Activated naive CD4-positive, alpha-beta T cell treated with anti-CD3 and anti-CD28 coated beads for 36 hours (primary cell): ENCODE measurements at regions not wholly inside any gene's neighbourhood (a gene's known extent, or its start where the extent isn't known, plus 50 kb on each side); places are given as distances from the start of the nearest gene placed in this dataset.

Experiments used
- CTCF ChIA-PET: fragments of 350-600 bp; sonication (Branson Sonifier 250); formaldehyde crosslinking; loops from one replicate; lab custom pipeline; 2021; ENCODE audit warnings: antibody characterized with exemption; lab: Charles Lee
- DNase-seq: peaks from one replicate; pipeline ENCODE4 v3.0.0-alpha.2; 2020
- H3K27ac Mint-ChIP-seq: one replicate; pipeline ENCODE4 v1.8.0; 2021; ENCODE audit warnings: mild to moderate bottlenecking, mixed read lengths
- H3K27me3 Mint-ChIP-seq: one replicate; pipeline ENCODE4 v1.8.0; 2021; ENCODE audit warnings: low read depth, mixed read lengths
- H3K36me3 Mint-ChIP-seq: one replicate; pipeline ENCODE4 v1.8.0; 2021; ENCODE audit warnings: low read depth, mixed read lengths
- H3K4me1 Mint-ChIP-seq: one replicate; pipeline ENCODE4 v1.8.0; 2021; ENCODE audit warnings: low read depth, mixed read lengths
- H3K4me3 Mint-ChIP-seq: one replicate; pipeline ENCODE4 v1.8.0; 2021; ENCODE audit warnings: mild to moderate bottlenecking, moderate library complexity, mixed read lengths
- H3K9me3 Mint-ChIP-seq: one replicate; pipeline ENCODE4 v1.8.0; 2021; ENCODE audit warnings: mixed read lengths
- intact Hi-C: fragments of 100-400 bp; cut with micrococcal nuclease; formaldehyde crosslinking; loops from one replicate; pipeline ENCODE4 v1.15.1; 2023

DNA sequence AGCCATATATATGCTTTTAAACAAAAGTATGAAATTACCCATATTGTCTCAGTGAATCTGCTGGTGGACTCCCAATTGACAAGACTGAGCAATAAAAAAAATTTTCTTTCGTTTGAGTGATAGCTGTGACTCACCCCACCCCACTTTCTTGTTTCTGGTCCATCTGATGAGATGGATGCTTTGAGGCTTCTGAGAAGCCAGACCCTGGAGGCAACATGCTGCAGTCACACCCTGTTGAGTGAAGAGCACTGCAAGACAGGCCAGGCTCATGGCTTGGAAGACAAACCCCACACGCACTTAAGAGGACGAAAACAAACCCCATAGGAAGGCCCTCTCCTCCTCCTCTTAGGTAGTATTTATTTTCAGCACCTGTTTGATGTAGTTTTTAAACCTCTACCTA lies 276.0 kb upstream of the TTC14 start:
- intact Hi-C loops: no loop called here
- H3K36me3 Mint-ChIP-seq: no peaks in the 10 kb centered on the region
- DNase-seq: no peak
- H3K27ac Mint-ChIP-seq: no peak overlapping the region
- CTCF ChIA-PET: no interaction called here
- no peaks in the 10 kb centered on the region for H3K27me3 Mint-ChIP-seq
- H3K9me3 Mint-ChIP-seq: peaks cover 5% of the 10 kb centered on the region
- no peaks in the 10 kb centered on the region for H3K4me1 Mint-ChIP-seq
- no peak overlapping the region for H3K4me3 Mint-ChIP-seq

DNA sequence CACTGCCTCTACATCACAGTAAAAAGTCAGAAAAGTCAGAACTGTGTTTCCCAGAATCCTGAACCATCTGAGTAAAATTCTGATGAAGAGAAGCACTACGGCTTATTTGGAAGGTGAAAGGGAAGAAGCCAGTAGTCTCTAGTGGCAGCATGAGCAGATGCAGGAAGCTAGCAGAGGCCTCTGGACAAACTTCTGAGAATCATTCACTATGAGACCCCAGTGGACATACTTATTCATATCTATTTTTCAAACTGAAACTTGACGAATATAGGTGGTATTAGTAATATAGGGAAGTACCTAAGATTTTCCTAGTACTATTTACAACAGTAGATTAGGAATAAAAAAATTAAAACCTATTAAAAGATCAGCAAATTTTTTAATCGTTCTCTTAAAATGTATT lies 272.8 kb upstream of the TTC14 start:
- Mint-ChIP-seq H3K4me1 (no peaks in the 10 kb centered on the region), H3K27ac (no peak overlapping the region)
- DNase-seq: no peak

DNA sequence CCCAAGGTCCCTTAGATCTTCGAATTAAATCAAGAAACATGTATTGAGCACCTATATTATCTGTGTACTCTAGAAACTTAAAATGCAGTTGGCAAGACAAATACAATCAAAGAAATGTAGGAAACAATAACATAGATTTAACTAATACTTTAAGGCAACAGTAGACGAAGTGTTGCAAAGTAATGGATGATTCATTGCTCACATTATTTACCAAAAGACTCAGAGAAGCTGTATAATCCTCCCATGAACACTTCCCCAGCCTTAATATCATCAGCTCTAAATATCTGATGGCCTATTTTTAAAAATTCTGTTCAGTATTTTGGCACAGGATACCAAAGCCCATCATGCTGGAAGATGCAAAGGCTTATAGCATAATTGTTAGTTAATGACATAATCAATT lies 272.1 kb upstream of the TTC14 start:
- Mint-ChIP-seq H3K36me3 (no peaks in the 10 kb centered on the region), H3K27ac (no peak overlapping the region), H3K4me3 (no peak overlapping the region), H3K4me1 (no peaks in the 10 kb centered on the region), H3K9me3 (no peaks in the 10 kb centered on the region), H3K27me3 (no peaks in the 10 kb centered on the region)
- CTCF ChIA-PET: no interaction called here
- intact Hi-C loops: no loop called here
- no peak for DNase-seq

More for the DNA sequence above, 272.8 kb upstream of the TTC14 start:
- no peak overlapping the region for H3K4me3 Mint-ChIP-seq
- intact Hi-C loops: no loop called here
- CTCF ChIA-PET: no interaction called here
- H3K27me3 Mint-ChIP-seq: no peaks in the 10 kb centered on the region
- H3K9me3 Mint-ChIP-seq: peaks cover 4% of the 10 kb centered on the region
- H3K36me3 Mint-ChIP-seq: no peaks in the 10 kb centered on the region

DNA sequence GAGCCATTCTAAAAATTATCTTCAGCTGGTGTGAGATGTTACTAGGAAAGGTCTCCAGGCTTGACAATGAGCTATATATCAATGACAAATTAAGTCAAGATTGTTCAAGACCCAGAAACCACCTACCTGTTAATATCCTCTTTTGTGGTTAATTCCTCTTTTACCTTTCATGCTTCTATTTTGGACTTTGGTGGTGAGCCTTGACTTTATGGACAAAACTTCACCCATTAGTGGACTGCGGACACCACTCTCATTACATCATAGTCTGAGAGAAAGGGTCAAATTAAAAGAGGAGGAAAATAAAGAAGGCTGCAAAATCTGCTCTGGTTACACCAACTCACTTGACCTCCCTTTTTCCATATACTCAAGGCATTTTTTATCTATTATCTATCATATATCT lies 271.5 kb upstream of the TTC14 start:
- CTCF ChIA-PET: no interaction called here
- Mint-ChIP-seq H3K4me1 (no peaks in the 10 kb centered on the region), H3K27ac (no peak overlapping the region), H3K9me3 (no peaks in the 10 kb centered on the region), H3K27me3 (no peaks in the 10 kb centered on the region), H3K4me3 (no peak overlapping the region), H3K36me3 (no peaks in the 10 kb centered on the region)
- intact Hi-C loops: no loop called here
- DNase-seq: no peak

DNA sequence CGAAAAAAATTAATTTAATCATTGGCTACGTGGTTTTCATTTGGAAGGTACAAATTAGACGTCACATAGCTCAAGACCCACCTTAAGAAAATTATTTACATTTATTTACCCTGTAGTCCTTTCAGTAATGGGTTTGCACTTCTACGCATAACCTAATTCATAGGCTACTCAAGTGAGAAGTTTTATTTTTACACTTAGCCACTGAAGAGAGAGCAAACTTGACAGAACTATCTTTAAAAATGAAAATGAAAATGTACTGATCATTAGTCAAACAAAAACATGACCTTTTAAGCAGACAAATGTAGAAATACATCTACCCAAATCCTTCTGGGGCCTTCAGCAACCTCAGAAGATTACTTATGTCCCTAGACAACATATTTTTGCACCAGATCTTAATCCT lies 269.4 kb upstream of the TTC14 start:
- Mint-ChIP-seq H3K4me1 (no peaks in the 10 kb centered on the region), H3K27me3 (no peaks in the 10 kb centered on the region), H3K4me3 (no peak overlapping the region), H3K36me3 (no peaks in the 10 kb centered on the region), H3K27ac (no peak overlapping the region), H3K9me3 (peaks cover under 1% of the 10 kb centered on the region)
- no peak for DNase-seq
- CTCF ChIA-PET: no interaction called here
- intact Hi-C loops: no loop called here

DNA sequence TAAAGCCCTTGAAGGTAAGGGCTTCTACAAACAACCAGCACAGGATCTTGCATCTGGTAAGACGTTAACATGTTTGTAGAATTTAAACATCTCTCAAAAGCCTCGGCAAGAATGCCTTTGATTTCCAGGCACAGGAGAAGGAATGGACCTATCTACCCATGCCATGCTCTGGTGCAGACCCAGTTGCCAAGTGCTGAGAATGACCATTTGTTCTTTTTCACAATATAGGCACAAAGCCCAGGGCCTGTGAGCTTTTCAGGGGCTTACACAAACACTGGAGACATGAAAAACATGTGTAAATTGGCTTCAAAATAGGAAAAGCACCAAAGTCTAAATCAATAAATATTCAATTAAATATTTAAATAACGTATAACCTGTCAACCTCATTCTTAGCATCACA lies 266.9 kb upstream of the TTC14 start:
- Mint-ChIP-seq H3K4me1 (no peaks in the 10 kb centered on the region), H3K4me3 (no peak overlapping the region), H3K27ac (no peak overlapping the region), H3K27me3 (no peaks in the 10 kb centered on the region), H3K9me3 (peaks cover 1% of the 10 kb centered on the region), H3K36me3 (no peaks in the 10 kb centered on the region)
- intact Hi-C loops: no loop called here
- no peak for DNase-seq
- CTCF ChIA-PET: no interaction called here

DNA sequence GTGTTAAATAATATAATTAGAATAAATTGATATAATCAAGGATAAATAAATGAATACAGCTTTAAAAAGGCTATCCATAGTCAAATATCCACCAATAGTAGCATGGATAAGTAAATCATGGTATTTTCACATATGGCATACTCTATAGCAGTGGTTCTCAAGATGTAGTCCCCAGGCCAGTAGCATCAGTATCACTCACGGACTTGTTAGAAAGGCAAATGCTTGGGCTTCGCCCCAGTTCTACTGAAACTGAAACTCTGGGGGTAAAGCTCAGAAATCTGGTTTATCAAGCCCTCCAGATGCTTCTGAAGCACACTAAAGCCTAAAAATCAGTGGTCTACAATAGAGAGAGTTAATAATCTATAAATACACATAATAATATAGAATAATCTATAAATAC lies 261.6 kb upstream of the TTC14 start:
- DNase-seq: no peak
- no peak overlapping the region for H3K27ac Mint-ChIP-seq
- peaks cover 8% of the 10 kb centered on the region for H3K9me3 Mint-ChIP-seq
- H3K4me1 Mint-ChIP-seq: no peaks in the 10 kb centered on the region
- H3K27me3 Mint-ChIP-seq: no peaks in the 10 kb centered on the region
- intact Hi-C loops: no loop called here
- no peak overlapping the region for H3K4me3 Mint-ChIP-seq
- CTCF ChIA-PET: no interaction called here
- no peaks in the 10 kb centered on the region for H3K36me3 Mint-ChIP-seq

DNA sequence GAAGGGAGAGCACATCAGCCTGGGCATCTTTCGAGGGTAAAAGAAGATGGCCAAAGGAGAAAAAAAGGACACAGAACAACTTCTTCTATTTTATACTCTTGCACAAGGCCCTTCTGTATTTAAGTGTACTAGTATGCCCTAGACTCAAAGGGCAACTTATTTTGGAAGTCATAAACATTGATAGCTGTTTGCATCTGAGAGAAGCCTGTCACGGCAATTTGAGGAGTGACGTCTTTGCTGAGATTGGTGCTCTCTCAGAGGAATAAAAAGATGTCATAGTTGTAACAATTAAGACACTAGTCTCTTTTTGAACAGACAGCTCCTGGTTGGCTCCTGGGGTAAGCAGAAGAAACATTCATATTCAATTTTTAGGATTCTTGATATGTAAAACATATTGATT lies 260.4 kb upstream of the TTC14 start:
- intact Hi-C loops: no loop called here
- CTCF ChIA-PET: no interaction called here
- no peak overlapping the region for H3K4me3 Mint-ChIP-seq

DNA sequence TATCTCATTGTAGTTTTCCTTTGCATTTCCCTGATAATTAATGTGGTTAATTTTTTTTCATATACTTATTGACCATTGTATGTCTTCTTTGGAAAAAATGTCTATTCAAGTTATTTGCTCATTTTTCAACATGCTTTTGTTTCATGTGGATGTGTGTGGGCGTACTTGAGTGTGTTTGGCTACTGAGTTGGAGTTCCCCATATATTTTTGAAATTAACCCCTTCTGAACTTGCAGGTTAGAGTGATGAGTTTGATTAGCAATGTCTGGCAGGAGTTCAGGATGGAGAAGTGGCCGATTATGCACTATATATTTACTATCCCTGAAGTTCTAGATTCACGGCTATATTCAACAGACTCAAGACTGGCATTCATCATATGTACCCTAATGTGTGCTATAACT lies 250.4 kb upstream of the TTC14 start:
- DNase-seq: no peak
- H3K4me1 Mint-ChIP-seq: no peaks in the 10 kb centered on the region
- intact Hi-C loops: no loop called here
- H3K9me3 Mint-ChIP-seq: no peaks in the 10 kb centered on the region
- CTCF ChIA-PET: no interaction called here
- no peaks in the 10 kb centered on the region for H3K27me3 Mint-ChIP-seq
- H3K27ac Mint-ChIP-seq: no peak overlapping the region
- H3K36me3 Mint-ChIP-seq: no peaks in the 10 kb centered on the region
- H3K4me3 Mint-ChIP-seq: no peak overlapping the region

More for the DNA sequence above, 260.4 kb upstream of the TTC14 start:
- Mint-ChIP-seq H3K27me3 (no peaks in the 10 kb centered on the region), H3K27ac (no peak overlapping the region), H3K4me1 (no peaks in the 10 kb centered on the region), H3K36me3 (no peaks in the 10 kb centered on the region), H3K9me3 (peaks cover 8% of the 10 kb centered on the region)
- no peak for DNase-seq

DNA sequence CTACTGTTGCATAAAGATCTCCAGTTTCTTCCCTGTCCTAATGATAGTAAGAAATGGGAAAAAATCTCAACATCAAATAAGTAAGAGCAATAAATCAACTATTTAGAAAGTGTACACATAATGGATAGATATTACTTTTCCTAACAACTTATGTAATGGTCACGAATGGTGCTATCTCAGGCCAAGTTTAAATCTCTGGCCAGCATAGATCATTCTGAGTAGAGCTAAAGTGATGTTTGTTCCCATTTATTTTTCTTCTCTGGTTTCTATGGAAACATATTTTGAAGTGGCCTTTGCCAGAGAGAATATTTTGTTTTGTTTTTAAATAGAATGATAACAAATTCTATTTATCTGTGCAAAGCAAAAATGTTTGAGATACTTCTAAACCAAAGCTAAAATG lies 249.7 kb upstream of the TTC14 start:
- intact Hi-C loops: no loop called here

DNA sequence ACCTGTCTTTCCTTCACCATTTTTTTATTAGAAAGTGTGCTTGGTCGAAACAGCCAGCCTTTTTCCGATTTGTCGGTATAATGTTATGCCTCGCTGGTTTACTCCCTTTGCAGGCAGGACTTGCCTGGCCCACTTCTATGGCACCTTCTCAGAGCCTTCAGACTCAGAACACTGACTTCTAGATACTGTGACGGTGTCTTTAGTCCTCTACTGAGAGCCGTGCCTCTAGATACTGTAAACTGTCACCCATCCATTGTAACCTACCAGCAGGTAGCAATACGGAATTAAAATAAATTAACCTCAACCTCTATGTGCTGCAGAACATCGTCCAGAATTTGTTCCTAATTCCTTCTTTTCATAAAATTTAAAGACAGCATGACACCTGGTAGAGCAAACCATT lies 247.7 kb upstream of the TTC14 start:
- H3K27me3 Mint-ChIP-seq: peaks cover 2% of the 10 kb centered on the region
- intact Hi-C loops: no loop called here
- H3K4me3 Mint-ChIP-seq: no peak overlapping the region
- H3K4me1 Mint-ChIP-seq: no peaks in the 10 kb centered on the region
- DNase-seq: no peak
- no peak overlapping the region for H3K27ac Mint-ChIP-seq
- no peaks in the 10 kb centered on the region for H3K9me3 Mint-ChIP-seq
- no peaks in the 10 kb centered on the region for H3K36me3 Mint-ChIP-seq
- CTCF ChIA-PET: no interaction called here

More for the DNA sequence above, 249.7 kb upstream of the TTC14 start:
- no peaks in the 10 kb centered on the region for H3K9me3 Mint-ChIP-seq
- H3K4me1 Mint-ChIP-seq: no peaks in the 10 kb centered on the region
- DNase-seq: no peak
- H3K27ac Mint-ChIP-seq: no peak overlapping the region
- H3K27me3 Mint-ChIP-seq: no peaks in the 10 kb centered on the region
- H3K36me3 Mint-ChIP-seq: no peaks in the 10 kb centered on the region
- H3K4me3 Mint-ChIP-seq: no peak overlapping the region
- CTCF ChIA-PET: no interaction called here

DNA sequence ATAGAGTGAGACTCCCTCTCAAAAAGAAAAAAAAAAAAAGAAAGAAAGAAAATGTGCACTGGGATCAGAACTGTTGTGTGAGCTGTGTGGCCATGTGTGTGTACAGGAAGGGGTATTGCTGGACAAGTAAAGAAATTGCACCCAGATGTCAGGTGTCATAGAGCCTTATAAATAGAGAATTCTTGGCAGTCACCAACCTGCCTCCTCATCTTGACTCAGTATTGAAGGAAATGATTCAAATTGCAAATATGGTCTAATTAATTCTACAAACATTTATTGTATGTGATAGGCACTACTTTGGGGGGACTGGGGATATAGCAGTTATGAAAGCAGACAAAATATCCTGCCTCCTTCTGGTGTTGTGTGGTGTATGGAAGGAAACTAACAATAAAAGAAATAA lies 243.8 kb upstream of the TTC14 start:
- no peak overlapping the region for H3K27ac Mint-ChIP-seq
- H3K36me3 Mint-ChIP-seq: no peaks in the 10 kb centered on the region
- H3K27me3 Mint-ChIP-seq: peaks cover 2% of the 10 kb centered on the region
- intact Hi-C loops: no loop called here
- H3K9me3 Mint-ChIP-seq: no peaks in the 10 kb centered on the region
- no peak overlapping the region for H3K4me3 Mint-ChIP-seq
- H3K4me1 Mint-ChIP-seq: no peaks in the 10 kb centered on the region
- DNase-seq: no peak
- CTCF ChIA-PET: no interaction called here

DNA sequence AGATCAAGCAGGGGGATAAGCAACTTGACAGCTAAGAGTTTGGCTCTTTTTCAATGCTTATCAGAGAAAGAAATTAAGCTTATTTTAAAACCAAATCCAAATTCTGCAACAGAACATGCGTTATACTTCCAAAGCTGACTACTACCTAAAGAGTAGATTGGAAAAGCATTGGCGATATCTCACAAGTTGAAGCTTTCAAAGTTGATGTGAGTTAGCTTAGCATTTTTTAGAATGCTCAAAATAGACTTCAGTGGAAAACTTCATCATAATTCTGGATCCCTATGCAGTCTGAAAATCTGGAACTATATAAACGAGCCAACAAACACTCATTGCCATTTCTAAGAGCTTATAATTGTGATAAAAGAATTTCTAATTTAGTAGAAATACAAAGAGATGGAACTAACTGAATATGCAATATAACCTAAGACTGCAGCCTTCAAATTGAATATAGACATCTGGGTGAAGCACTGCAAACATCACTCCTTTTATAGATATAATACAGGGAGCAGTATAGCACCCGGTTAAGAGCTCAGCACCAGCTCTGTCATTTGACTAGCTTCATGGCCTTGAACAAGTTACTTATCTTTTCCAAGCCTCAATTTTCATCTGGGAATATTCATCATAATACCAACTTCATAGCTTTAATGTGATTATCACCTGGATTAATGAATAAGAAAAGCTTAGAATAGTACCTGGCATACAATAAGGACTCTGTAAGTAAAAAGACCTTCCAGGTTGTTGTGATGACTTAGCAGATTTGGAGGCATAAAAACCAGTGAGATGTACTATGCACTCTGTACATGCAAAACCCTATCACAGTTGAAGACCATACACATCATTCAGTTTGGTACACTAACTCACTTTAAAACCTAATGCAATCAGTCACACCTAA lies 242.7 kb upstream of the TTC14 start:
- CTCF ChIA-PET: no interaction called here
- no peak overlapping the region for H3K4me3 Mint-ChIP-seq
- H3K27ac Mint-ChIP-seq: no peak overlapping the region
- no peaks in the 10 kb centered on the region for H3K9me3 Mint-ChIP-seq
- intact Hi-C loops: no loop called here
- peaks cover 2% of the 10 kb centered on the region for H3K27me3 Mint-ChIP-seq
- DNase-seq: no peak
- H3K4me1 Mint-ChIP-seq: no peaks in the 10 kb centered on the region
- no peaks in the 10 kb centered on the region for H3K36me3 Mint-ChIP-seq
